ENCODE measurements at regions not wholly inside any gene's neighbourhood (a gene's known extent, or its start where the extent isn't known, plus 50 kb on each side); places are given as distances from the start of the nearest gene placed in this dataset.

- no peak for TF ChIP-seq NFIC (IDR thresholded peaks at IDR 0.05)
- peak; percentile 45 for TF ChIP-seq RAD21 (IDR thresholded peaks at IDR 0.05; ENCODE audit: low read depth)
Measured at GRCh38 chr2:56130463-56131070, 53.2 kb upstream of the CCDC85A start.

DNA sequence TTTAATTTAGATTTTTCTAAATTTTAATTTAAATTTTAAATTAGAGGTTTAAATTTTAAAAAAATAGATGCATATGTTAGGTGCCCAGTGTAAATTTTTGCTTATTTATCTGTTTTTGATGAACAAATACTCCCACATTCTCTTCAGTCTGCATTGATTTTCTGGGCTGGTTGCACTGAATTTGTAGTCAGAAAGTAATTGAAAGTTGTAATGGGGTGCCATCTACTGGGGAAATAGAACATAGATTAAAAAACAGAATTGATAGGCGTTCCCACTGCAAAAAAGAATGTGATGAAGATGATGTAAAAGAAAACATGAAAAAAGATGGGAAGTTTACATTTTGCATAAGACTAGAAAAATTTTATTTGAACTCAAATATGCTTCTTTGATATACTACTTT, 51.7 kb upstream of the CCDC85A start:
- TF ChIP-seq NFIC (IDR thresholded peaks at IDR 0.05) (no peak), RAD21 (IDR thresholded peaks at IDR 0.05; ENCODE audit: low read depth) (peak; percentile 64)

DNA sequence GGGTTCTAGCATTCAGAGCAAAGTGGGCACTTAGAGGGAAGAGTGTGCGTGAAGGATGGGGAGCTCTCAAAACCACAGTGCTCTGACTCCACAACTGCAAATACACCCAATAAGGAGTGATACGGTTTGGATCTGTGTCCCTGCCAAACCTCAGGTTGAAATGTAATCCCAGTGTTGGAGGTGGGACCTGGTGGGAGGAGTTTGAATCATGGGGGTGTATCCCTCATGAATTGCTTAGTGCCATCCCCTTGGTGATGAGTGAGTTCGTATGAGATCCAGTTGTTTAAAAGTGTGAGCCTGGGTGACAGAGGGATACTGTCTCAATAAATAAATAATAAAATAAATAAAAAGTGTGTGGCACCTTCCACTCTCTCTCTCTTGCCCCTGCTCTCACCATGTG, 50.3 kb upstream of the CCDC85A start:
- TF ChIP-seq, protein P1, sequence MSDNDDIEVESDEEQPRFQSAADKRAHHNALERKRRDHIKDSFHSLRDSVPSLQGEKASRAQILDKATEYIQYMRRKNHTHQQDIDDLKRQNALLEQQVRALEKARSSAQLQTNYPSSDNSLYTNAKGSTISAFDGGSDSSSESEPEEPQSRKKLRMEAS (IDR thresholded peaks at IDR 0.05) = no peak
- no peak for TF ChIP-seq RAD21 (IDR thresholded peaks at IDR 0.05; ENCODE audit: low read depth)
- TF ChIP-seq ZBTB7A (IDR thresholded peaks at IDR 0.05; ENCODE audit: low read depth) = no peak
- no peak for TF ChIP-seq FOXM1 (IDR thresholded peaks at IDR 0.05; ENCODE audit: borderline replicate concordance, low read depth)
- TF ChIP-seq TEAD4 (IDR thresholded peaks at IDR 0.05) = no peak
- no peak for TF ChIP-seq EGR1 (IDR thresholded peaks at IDR 0.05)
- TF ChIP-seq USF1 (IDR thresholded peaks at IDR 0.05) = no peak
- no peak for TF ChIP-seq TCF12 (IDR thresholded peaks at IDR 0.05; ENCODE audit: low read depth)
- TF ChIP-seq REST (IDR thresholded peaks at IDR 0.05; ENCODE audit: low read depth) = no peak
- TF ChIP-seq TAF1 (IDR thresholded peaks at IDR 0.05; ENCODE audit: low read depth) = no peak
- TF ChIP-seq EP300 (IDR thresholded peaks at IDR 0.05; ENCODE audit: borderline replicate concordance) = no peak
- no peak for TF ChIP-seq CREB1 (IDR thresholded peaks at IDR 0.05; ENCODE audit: low read depth)
- no peak for TF ChIP-seq CEBPB (IDR thresholded peaks at IDR 0.05)
- no peak for TF ChIP-seq NFIC (IDR thresholded peaks at IDR 0.05)
- no peak for TF ChIP-seq YY1 (IDR thresholded peaks at IDR 0.05; ENCODE audit: low read depth)

- no peak for TF ChIP-seq CEBPB (IDR thresholded peaks at IDR 0.05)
- TF ChIP-seq RAD21 (IDR thresholded peaks at IDR 0.05; ENCODE audit: low read depth) = no peak
- no peak for TF ChIP-seq EGR1 (IDR thresholded peaks at IDR 0.05)
Measured at GRCh38 chr2:56133931-56134629, 49.7 kb upstream of the CCDC85A start.
